Stimulated activated memory B cell treated with anti-CD40 and anti-IgM and Interleukin-4, amounts not matched to agents 10 μg/mL and 1 μg/mL and 100 μg/mL, for 72 hours (primary cell): ENCODE measurements at regions not wholly inside any gene's neighbourhood (a gene's known extent, or its start where the extent isn't known, plus 50 kb on each side); places are given as distances from the start of the nearest gene placed in this dataset.
"Not testable (repeated sequence)": the region's sequence is repeated elsewhere in the genome, so short reads cannot be mapped to it uniquely, and the experiment has no call there.

ENCODE experiments used
- ATAC-seq: fragments of 150-1000 bp; cut with Tn5 transposase; 2 replicates; pipeline ENCODE4 v1.10.0; 2021
- H3K27ac Mint-ChIP-seq: one replicate; pipeline ENCODE4 v1.8.0; 2022; ENCODE audit warnings: mild to moderate bottlenecking, mixed read lengths
- H3K27me3 Mint-ChIP-seq: one replicate; pipeline ENCODE4 v1.8.0; 2022; ENCODE audit warnings: mixed read lengths
- H3K36me3 Mint-ChIP-seq: one replicate; pipeline ENCODE4 v1.8.0; 2022; ENCODE audit warnings: mixed read lengths
- H3K4me1 Mint-ChIP-seq: one replicate; pipeline ENCODE4 v1.8.0; 2022; ENCODE audit warnings: mixed read lengths
- H3K4me3 Mint-ChIP-seq: one replicate; pipeline ENCODE4 v1.8.0; 2022; ENCODE audit warnings: mild to moderate bottlenecking, moderate library complexity, mixed read lengths
- H3K9me3 Mint-ChIP-seq: one replicate; pipeline ENCODE4 v1.8.0; 2022; ENCODE audit warnings: mixed read lengths

DNA sequence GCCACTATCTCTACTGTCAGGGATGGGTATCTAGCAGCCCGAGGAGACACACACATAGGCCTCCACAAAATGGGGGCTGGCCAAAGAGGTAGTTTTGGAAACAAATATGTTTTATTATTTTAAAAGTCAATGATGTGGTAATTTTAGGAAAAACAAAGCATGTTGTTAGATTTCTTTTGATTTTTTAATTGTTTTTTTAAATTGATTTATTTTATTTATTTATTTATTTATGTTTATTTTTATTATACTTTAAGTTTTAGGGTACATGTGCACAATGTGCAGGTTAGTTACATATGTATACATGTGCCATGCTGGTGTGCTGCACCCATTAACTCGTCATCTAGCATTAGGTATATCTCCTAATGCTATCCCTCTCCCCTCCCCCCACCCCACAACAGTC, 194.8 kb downstream of the EMP1 start:
- not testable (repeated sequence) for H3K4me1 Mint-ChIP-seq, H3K27ac Mint-ChIP-seq, H3K9me3 Mint-ChIP-seq, ATAC-seq, H3K36me3 Mint-ChIP-seq, H3K27me3 Mint-ChIP-seq, H3K4me3 Mint-ChIP-seq

DNA sequence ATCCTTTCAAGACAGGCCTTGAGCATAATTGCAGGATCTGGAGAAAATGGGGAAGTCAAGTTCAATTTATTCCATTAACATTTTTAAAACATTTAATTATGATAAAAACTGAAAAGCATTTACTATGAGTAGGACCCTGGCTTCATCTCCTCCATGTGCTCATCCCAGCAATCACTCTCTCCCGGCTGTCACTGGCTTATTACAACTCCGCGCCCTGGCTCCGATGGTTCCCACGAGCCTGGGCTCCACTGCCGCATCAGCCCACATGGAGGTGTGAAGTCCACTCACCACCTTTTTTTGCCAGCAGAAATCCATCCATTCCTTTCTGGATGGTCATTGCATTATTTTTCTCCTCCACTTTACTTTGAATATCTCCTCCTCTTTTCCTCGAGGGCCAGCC, 194.4 kb downstream of the EMP1 start:
- H3K36me3 Mint-ChIP-seq, result no peaks in the 10 kb centered on the region

GRCh38 chr12:13390381-13390861, 193.9 kb downstream of the EMP1 start:
- no peak for ATAC-seq
- Mint-ChIP-seq H3K27ac (no peak overlapping the region), H3K9me3 (no peaks in the 10 kb centered on the region), H3K4me3 (no peak overlapping the region), H3K36me3 (no peaks in the 10 kb centered on the region), H3K27me3 (no peaks in the 10 kb centered on the region), H3K4me1 (no peaks in the 10 kb centered on the region)

More for the DNA sequence above, 194.4 kb downstream of the EMP1 start:
- Mint-ChIP-seq H3K4me3 (no peak overlapping the region), H3K27me3 (no peaks in the 10 kb centered on the region), H3K4me1 (no peaks in the 10 kb centered on the region), H3K27ac (no peak overlapping the region), H3K9me3 (no peaks in the 10 kb centered on the region)
- no peak for ATAC-seq

DNA sequence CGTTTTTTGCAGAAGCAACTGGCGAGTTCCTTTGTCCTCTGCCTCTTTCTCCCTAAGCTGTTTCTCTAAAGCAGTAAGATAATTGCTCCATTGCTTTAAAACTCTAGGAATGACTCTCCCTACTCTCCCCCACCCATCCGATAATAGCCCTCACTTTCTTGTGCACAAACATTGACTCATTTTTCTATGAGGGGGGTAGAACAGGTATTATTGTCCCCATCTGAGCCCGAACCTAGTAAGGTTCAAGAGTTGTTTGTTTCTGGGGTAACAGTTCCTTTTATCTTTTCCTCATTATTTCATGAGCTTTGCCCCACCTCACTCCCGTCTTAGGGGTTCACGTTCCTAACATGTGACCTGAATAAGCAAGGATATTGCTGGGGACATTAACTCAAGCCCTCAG, 190.6 kb downstream of the EMP1 start:
- Mint-ChIP-seq H3K27me3 (no peaks in the 10 kb centered on the region), H3K9me3 (no peaks in the 10 kb centered on the region), H3K4me3 (no peak overlapping the region), H3K36me3 (no peaks in the 10 kb centered on the region), H3K4me1 (peaks cover 6% of the 10 kb centered on the region), H3K27ac (no peak overlapping the region)
- no peak for ATAC-seq

DNA sequence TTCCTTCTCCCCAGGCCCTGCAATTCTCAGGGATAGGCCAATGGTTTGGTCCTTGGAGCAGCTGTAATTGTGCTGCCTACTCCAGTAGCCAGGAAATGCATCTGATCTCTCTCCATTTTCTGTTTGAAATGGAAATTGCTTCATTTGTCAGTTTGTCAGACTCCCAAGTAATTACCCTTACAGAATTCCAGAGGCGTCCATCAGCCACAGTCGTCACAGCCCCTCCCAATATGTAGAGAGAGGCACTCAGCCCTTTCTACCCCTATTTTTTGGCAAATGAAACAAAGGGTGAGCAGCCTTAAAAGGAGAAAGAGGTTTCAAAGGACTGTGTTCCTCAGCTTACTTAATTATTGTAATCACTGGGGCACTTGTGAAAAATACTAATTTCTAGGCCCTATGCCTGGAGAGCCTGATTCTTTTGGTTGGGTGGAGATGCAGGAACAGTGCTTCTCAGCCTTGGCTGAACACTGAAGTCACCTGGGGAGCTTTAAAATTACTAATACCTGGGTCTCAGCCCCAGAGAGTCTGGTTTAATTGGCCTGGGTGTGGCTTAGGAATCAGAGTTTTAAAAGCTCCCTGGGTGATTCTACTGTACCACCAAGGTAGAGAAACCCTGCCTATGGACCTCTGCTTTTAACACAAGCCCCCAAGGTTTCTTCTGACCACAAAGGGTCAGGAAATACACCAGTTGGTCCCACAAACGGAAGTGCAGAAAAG, 190.0 kb downstream of the EMP1 start:
- Mint-ChIP-seq H3K27ac (no peak overlapping the region), H3K4me3 (no peak overlapping the region), H3K36me3 (no peaks in the 10 kb centered on the region), H3K9me3 (no peaks in the 10 kb centered on the region), H3K4me1 (peaks cover 7% of the 10 kb centered on the region), H3K27me3 (no peaks in the 10 kb centered on the region)
- ATAC-seq, result no peak

DNA sequence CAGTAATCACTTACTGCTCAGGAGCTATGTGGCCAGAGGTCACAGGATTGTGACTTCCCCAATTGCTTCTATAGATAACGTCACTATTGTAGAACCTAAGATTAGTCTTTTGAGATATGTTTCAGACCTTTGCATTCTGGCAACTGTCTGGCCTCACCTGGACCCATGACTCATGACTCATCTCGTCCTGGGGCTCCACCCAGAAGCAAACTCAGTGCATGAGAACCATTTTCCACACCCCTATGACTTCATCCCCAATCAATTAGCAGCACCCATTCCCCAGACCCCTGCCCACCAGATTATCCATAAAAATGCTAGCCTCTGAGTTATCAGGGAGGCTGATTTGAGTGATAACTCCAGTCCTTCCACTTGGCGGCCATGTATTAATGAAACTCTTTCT, 186.9 kb downstream of the EMP1 start:
- ATAC-seq, result peak; percentile 66

DNA sequence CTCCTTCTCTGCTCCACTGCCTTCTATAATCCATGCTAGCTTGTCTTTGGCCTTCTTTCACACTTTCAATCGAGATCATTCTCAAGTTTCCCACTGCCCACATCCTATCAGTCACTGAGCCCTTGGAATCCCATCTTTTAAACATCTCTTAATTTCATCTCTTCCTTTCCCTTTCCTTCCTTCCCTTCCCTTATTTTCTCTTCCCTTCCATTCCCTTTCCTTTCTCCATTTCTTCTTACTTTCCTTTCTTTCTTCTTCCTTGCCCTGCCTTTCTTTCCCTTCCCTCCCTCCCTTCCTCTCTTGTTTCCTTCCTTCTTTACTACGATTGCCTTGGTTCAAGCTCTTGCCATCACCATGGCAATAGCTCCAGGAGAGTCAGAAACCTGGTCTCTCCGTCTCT, 183.8 kb downstream of the EMP1 start:
- no peak for ATAC-seq
- Mint-ChIP-seq H3K36me3 (no peaks in the 10 kb centered on the region), H3K4me3 (no peak overlapping the region), H3K4me1 (peaks cover 7% of the 10 kb centered on the region), H3K27ac (no peak overlapping the region), H3K9me3 (peaks cover 7% of the 10 kb centered on the region), H3K27me3 (no peaks in the 10 kb centered on the region)

More for the DNA sequence above, 186.9 kb downstream of the EMP1 start:
- Mint-ChIP-seq H3K9me3 (no peaks in the 10 kb centered on the region), H3K27ac (no peak overlapping the region), H3K36me3 (no peaks in the 10 kb centered on the region), H3K4me1 (peaks cover 7% of the 10 kb centered on the region), H3K4me3 (no peak overlapping the region), H3K27me3 (no peaks in the 10 kb centered on the region)

- Mint-ChIP-seq H3K27me3 (no peaks in the 10 kb centered on the region), H3K4me3 (no peak overlapping the region), H3K27ac (no peak overlapping the region)
Measured at GRCh38 chr12:13379531-13380188, 183.1 kb downstream of the EMP1 start.

DNA sequence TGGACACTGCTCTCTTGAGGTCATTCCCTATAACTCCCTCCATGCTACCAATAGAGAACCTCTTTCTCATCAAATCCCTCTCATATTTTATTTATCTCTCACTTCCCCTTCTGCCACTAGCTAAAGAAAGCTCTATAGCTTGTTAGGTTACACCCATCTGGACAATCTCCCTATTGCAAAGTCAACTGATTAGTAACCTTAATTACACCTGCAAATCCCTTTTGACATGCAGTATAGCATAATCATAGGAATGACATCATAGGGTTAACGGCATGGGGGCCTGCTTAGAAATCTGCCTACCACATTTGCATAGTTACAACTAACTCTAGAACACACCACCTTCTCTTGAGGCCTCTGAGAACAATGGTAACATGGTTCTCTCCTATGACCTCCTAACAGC, 181.2 kb downstream of the EMP1 start:
- H3K4me1 Mint-ChIP-seq, result peaks cover 6% of the 10 kb centered on the region
- no peak overlapping the region for H3K27ac Mint-ChIP-seq
- ATAC-seq, result no peak
- H3K36me3 Mint-ChIP-seq, result no peaks in the 10 kb centered on the region
- peaks cover 7% of the 10 kb centered on the region for H3K9me3 Mint-ChIP-seq
- H3K27me3 Mint-ChIP-seq, result no peaks in the 10 kb centered on the region
- no peak overlapping the region for H3K4me3 Mint-ChIP-seq

More at GRCh38 chr12:13379531-13380188, 183.1 kb downstream of the EMP1 start:
- no peak for ATAC-seq
- Mint-ChIP-seq H3K9me3 (peaks cover 7% of the 10 kb centered on the region), H3K36me3 (no peaks in the 10 kb centered on the region), H3K4me1 (peaks cover 7% of the 10 kb centered on the region)

- no peak overlapping the region for H3K27ac Mint-ChIP-seq
- no peaks in the 10 kb centered on the region for H3K36me3 Mint-ChIP-seq
- no peaks in the 10 kb centered on the region for H3K4me1 Mint-ChIP-seq
- H3K4me3 Mint-ChIP-seq, result no peak overlapping the region
- H3K27me3 Mint-ChIP-seq, result no peaks in the 10 kb centered on the region
- H3K9me3 Mint-ChIP-seq, result peaks cover 7% of the 10 kb centered on the region
- ATAC-seq, result no peak
Measured at GRCh38 chr12:13376610-13377373, 180.3 kb downstream of the EMP1 start.

- Mint-ChIP-seq H3K4me1 (peaks cover 10% of the 10 kb centered on the region), H3K27ac (no peak overlapping the region), H3K4me3 (no peak overlapping the region), H3K27me3 (no peaks in the 10 kb centered on the region), H3K36me3 (no peaks in the 10 kb centered on the region), H3K9me3 (peaks cover 7% of the 10 kb centered on the region)
- no peak for ATAC-seq
Measured at GRCh38 chr12:13375583-13376345, 179.2 kb downstream of the EMP1 start.

DNA sequence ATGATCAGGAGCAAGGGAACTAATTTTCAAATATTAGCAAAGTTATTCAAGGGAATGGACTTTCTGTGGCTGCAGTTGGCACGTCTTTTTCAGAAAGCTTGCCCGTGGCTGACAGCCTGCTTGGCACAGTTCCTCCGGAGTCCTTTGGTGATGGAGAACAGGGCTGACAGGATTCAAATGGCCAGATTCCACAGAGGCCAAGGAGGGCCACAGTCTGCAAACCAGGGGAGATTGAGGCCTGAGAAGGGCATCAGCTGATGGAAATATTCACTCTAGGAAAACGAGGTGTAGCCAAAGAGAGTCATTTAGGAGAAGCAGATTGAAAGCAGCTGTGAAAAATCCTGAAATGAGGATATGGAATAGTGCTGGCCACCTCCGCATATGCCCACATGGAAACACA, 178.3 kb downstream of the EMP1 start:
- Mint-ChIP-seq H3K36me3 (no peaks in the 10 kb centered on the region), H3K9me3 (peaks cover 7% of the 10 kb centered on the region), H3K27ac (no peak overlapping the region), H3K4me1 (peaks cover 11% of the 10 kb centered on the region), H3K4me3 (no peak overlapping the region), H3K27me3 (no peaks in the 10 kb centered on the region)
- no peak for ATAC-seq

- Mint-ChIP-seq H3K4me1 (peaks cover 11% of the 10 kb centered on the region), H3K4me3 (no peak overlapping the region), H3K36me3 (no peaks in the 10 kb centered on the region), H3K9me3 (peaks cover 7% of the 10 kb centered on the region), H3K27me3 (no peaks in the 10 kb centered on the region), H3K27ac (no peak overlapping the region)
- ATAC-seq, result no peak
Measured at GRCh38 chr12:13373803-13374202, 177.3 kb downstream of the EMP1 start.

DNA sequence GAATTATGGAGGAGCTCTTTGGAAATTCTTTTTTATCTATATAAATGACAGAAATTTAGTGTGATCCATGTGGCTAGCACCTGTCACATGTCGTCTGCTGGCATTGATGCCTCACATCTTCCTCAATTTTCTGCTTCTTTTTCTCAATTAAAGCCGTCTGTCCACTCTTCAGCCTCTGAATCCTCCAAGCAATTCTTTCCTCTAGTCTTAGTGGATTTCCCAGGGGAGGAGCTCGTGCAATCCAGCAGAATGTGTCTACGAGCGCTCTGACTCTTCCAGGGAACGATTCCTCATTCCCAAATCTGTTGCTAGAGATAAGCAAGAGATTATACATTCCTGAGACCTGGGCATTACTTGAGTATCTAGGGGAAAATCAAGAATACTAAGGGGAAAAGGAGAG, 176.6 kb downstream of the EMP1 start:
- no peaks in the 10 kb centered on the region for H3K27me3 Mint-ChIP-seq
- H3K9me3 Mint-ChIP-seq, result peaks cover 7% of the 10 kb centered on the region
- ATAC-seq, result no peak

GRCh38 chr12:13372386-13372785, 175.9 kb downstream of the EMP1 start:
- peaks cover 11% of the 10 kb centered on the region for H3K4me1 Mint-ChIP-seq
- no peaks in the 10 kb centered on the region for H3K36me3 Mint-ChIP-seq
- no peaks in the 10 kb centered on the region for H3K27me3 Mint-ChIP-seq
- no peak overlapping the region for H3K27ac Mint-ChIP-seq
- H3K9me3 Mint-ChIP-seq, result peaks cover 3% of the 10 kb centered on the region
- no peak for ATAC-seq
- H3K4me3 Mint-ChIP-seq, result no peak overlapping the region

More for the DNA sequence above, 176.6 kb downstream of the EMP1 start:
- Mint-ChIP-seq H3K4me1 (peaks cover 11% of the 10 kb centered on the region), H3K36me3 (no peaks in the 10 kb centered on the region), H3K4me3 (no peak overlapping the region), H3K27ac (no peak overlapping the region)
